ENCODE measurements at regions not wholly inside any gene's neighbourhood (a gene's known extent, or its start where the extent isn't known, plus 50 kb on each side); places are given as distances from the start of the nearest gene placed in this dataset.
"Not testable (repeated sequence)": the region's sequence is repeated elsewhere in the genome, so short reads cannot be mapped to it uniquely, and the experiment has no call there.

DNA sequence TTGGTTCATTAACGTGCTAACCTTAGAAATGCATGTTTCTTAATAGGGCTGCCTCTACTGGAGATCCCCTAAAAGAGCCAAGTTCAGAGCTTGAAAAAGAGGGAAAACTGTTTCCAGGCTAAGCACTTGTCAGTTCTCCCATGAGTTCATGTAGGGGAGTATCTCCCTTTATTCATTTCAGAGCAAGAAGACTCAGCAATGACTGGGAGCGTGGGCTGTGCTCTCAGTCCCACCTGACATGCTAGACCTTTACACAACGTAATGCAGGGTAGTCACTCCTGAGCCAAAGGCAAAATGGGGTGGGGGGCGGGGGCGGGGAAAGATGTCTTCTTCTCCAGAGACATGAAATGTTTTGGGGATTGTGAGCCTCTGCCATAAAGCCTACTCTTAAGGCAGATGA lies 420.1 kb upstream of the MCTP2 start:
- no peak for DNase-seq

DNA sequence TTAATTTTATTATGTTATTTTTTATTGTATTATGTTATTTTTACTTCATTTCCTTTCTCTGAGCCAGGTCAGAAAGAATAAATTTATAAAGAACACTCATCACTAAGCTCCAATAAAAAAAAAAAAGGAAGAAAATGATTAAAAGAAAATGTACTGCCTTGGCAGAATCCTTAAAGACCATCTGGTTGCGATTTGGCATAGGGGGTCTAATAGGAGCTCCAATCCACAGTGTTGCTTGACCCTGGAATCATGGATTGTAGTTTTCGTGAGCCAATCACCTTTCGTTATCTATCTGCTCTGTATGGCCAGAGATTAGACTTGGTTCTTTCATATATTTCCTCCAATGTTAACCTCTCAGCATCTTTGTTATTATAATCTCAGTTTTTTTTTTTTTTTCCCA lies 421.8 kb upstream of the MCTP2 start:
- no peak for DNase-seq

DNA sequence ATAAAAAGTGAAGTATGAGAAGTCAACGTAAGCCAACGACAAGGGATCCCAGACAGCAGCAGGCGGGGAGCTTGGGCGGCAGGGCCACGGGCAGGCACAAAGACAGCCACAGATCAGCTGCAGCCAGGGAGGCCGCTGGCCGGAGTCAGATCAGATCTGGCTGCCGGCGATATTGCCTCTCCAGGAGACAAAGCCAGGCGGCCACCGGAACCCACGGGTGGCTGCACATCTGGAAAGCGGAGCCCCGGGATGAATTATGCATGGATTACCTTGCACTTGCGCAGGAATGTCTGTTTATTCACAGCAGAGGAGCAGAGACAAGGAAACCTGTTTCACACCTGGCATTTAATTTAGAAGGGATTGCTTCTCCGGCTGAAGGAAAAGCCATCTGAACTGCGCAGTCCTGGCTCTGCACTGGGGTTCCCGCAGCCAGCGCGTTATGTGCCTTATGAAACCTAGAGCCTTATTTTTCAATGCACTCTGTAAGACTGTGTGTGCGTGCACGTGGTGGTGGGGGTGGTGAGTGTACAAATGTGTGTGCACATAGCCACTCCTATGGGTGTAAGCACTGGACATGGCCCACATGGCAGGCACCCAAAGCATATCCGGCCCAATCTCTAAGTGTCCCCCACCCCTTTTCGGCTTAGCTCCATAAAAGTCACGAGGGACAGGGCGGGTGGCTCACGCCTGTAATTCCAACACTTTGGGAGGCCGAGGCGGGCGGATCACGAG lies 427.8 kb upstream of the MCTP2 start:
- no peak for DNase-seq

DNA sequence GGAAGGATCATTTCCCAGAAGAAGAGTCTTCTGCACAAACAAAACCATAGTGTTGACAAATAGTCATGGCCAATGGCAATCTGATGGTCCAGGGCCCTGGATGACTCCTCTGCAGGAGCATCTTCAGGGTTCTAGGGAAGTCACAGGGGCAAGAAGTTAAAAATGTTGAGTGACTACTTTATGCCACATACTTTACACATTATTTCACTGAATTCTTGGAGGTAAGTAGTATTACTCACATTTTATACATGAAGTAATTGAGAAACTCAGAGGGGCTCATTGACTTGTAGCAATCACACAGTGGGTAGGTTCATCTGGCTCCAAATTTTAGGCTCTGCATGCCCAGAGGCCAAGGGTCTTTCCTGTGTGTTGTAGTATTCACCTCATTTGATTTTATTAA lies 430.2 kb upstream of the MCTP2 start:
- DNase-seq = peak; percentile 40

DNA sequence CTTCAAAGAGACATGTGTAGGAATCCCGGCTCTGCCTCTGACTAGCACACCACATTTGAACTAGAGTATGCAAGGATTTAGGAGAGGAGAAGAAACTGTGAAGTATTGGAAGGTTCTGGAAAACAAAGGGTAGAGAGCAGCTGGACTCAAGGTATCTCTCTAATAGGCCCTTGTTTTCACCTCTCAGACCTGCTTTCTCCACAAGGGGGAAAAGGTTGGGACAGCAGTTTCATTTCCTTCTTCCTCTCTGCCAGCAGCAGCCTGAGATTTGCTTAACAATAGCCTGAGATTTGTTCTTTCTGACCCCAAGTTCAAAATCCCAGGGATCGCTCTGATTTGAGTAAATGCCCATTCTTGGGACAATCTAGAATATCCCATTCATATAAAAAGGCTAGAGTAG lies 430.6 kb upstream of the MCTP2 start:
- DNase-seq = no peak

DNA sequence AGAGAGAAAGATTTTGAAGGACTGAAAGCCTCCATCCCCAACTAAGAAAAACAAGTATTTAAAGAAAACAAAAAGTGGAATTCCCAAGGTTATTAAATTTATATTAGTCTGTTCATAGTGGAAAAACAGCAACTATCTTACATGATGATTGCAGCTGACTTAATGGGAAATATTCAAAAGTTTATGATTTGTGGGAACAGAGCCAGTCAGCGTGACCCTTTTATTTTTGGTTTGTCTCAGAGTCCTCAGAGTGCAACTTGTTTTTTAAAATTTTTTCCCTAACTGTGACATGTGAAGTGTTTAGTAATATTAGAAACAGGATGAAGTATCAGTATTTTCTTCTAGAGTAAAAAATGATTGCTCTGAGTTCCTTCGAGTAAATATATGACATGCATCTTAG lies 441.9 kb upstream of the MCTP2 start:
- DNase-seq = no peak

DNA sequence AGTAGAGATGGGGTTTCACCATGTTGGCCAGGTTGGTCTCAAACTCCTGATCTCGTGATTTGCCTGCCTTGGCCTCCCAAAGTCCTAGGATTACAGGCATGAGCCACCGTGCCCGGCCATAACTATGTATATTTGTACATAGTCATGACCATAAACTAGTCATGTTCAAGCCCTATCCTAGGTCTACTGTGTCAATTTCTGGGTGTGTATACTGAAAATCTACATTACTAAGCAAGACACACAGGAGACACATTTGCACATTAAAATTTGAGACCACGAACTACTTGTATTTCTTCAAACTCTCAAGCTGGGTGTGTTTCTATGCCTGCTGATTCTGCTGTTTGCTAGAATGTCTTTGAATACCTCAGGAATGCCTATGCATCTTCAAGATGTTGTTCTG lies 451.3 kb upstream of the MCTP2 start:
- no peak for DNase-seq

DNA sequence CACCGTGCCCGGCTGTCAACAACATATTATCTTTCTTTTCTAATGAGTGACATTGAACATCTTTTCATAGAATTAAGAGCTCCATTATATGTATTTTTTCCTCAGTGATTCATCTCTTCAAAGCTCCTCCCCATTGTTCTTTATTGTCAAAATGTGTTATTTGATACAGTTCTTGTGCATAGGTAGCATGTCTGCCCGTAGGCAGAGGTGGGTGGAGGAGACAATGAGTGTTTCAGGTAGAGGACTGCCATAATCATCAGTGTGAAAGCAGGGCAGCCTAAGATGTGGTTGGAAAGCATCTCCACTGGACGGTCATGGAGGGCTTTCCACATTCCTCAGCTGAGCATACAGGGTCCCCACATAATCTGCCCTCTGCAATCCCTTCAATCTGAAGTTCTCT lies 452.0 kb upstream of the MCTP2 start:
- no peak for DNase-seq

DNA sequence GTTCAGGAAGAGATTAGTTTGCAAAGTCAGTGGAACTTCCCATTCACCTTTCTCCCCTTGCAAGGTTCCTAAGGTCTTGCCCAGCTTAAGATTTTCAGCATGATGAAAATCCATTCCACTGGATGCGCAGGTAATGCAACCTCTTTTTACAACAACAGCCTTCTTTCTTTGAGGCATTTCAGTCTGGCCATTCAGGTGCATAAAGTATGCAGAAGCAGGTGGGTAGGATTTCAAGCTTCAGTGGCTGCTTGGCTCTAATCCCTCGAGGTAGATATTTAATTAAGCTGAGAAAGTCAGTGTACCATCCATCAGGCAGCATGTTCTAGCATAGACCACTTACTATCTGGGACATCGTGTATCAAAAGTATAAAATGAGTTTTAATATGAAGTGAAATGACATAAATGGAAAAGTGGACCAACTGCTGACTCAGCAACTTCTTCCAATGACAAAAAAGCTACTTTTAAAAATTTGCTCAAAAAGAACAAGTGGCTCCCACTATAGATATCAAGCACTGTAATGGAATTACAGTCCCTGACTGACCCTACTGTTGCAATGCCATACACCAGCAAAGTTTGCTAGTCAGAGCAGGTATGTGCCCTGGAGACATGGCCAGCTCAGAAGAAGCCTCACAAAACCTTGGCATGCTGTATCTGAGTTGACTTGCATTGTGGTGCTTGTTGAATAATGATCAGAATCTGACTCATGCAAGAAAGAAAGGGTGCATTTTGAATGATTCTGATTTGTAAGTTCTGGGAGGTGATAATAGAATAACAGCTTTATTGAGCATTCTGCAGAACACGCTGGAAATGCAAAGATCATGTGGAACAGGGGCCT lies 459.9 kb upstream of the MCTP2 start:
- DNase-seq = no peak

DNA sequence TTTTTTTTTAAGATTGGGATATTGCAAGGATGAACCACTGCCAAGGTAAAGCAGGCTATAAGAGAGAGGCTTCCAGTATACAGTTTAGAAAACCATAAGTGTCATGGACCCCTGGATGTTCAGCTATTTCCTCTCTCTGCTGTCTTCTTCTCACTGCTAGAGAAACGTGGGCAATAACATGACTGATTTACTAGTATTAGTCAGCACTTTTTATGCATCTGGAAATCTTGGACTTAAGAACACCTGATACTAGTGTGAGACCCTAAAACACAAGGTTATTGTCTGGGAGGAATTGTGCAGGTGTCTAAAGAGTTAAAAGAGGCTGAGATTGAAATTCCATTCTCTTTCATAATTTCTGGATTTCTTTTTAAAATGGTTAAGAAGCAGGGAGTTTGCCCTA lies 460.6 kb upstream of the MCTP2 start:
- DNase-seq = no peak

DNA sequence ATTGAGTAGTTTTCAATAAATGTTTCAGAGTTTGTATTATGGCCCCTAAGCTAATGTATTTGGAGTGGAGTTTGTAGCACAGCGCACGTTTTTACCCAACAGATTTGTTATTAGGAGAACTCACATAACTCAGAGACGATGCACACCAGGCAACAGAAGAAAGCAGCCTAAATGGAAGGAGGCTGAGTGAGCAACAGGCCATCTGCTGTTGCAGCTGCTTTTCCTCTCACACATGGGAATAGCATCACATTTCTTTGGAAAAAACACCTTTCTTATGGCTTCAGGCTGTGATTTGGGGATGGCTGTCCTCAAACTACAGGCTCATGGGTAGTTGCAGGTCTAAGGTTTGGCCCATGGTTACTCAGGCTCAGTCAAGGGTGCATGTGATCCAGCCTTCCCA lies 469.3 kb upstream of the MCTP2 start:
- no peak for DNase-seq

DNA sequence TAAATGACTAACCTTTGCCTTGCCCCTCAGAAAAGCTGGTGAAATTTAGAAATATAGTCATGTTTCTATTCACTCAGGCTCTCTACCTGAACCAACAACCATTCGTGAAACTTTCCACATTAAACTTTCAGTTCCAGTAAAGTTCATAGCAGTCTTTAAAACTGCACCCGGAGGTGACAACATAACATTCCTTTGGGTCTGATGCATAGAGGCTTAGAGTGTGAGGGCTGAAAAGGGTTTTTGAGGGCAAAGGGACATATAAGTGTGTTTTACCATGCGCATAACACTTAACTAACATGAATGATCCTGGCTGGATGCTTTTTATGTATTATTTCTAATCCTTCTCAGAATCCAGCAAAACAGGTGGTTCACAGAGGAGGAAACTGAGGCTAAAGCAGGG lies 471.7 kb upstream of the MCTP2 start:
- DNase-seq = peak; percentile 44

DNA sequence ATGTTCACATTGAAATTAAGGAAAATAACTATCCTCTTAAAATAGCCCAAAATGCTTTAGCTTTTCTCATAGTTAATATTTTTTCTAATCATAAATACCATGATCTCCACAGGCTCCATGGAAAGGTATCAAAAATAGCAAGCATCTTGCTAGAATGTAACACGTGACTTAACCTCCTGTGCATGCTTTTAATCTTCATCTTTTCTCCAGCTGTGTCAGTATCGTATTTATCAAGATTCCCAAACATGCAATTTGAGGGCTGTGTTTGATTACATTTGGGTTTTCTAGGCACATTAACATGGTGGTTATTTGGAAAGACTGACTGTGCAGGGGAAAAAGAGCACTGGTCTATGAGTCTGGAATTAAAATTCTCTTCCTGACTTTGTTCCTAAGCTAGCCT lies 472.5 kb upstream of the MCTP2 start:
- DNase-seq = no peak

DNA sequence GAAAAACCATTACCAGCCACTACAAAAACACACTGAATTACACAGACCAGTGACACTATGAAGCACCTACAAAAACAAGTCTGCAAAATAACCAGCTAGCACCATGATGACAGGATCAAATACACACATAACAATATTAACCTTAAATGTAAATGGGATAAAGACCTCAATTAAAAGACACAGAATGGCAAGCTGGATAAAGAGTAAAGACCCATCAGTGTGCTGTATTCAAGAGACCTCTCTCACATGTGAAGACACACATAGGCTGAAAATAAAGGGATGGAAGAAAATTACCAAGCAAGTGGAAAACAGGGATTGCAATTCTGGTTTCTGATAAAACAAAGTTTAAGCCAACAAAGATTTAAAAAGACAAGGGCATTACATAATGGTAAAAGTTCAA lies 482.7 kb upstream of the MCTP2 start:
- no peak for DNase-seq

DNA sequence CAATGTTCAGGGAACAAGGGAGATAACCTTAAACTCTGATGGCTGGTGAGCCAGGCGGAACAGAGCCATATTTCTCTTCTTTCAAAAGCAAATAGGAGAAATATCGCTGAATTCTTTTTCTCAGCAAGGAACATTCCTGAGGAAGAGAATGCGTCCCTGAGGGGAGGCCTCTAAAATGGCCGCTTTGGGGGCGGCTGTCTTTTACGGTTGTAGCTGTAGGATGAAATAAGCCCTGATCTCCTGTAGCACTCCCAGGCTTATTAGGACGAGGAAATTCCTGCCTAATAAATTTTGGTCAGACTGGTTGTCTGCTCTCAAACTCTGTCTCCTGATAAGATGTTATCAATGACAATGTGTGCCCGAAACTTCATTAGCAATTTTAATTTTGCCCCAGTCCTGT lies 496.4 kb upstream of the MCTP2 start:
- DNase-seq = not testable (repeated sequence)

DNA sequence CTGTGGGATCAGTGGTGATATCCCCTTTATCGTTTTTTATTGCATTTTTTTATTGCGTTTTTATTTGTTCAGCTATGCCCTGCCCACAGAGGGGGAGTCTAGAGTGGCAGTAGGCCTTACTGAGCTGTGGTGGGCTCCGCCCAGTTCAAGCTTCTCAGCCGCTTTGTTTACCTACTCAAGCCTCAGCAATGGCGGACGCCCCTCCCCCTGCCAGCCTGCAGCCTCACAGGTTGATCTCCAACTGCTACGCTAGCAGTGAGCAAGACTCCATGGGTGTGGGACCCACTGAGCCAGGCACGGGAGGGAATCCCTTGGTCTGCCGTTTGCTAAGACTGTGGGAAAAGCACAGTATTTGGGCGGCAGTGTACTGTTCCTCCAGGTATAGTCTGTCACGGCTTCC lies 500.6 kb upstream of the MCTP2 start:
- DNase-seq = no peak

DNA sequence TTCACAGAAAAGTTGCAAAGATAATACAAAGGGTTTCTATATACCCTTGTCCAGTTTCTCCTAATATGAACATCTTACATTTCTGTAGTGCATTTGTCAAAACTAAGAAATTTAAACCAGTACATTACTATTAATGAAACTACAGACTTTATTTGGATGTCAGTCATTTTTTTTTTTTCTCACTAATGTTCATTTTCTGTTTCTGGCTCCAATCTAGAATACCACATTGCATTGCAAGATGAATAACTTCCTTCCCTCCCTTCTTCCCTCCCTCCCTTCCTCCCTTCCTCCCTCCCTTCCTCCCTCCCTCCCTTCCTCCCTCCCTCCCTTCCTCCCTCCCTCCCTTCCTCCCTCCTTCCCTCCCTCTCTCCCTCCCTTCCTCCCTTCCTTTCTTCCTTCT lies 509.2 kb upstream of the MCTP2 start:
- no peak for DNase-seq

DNA sequence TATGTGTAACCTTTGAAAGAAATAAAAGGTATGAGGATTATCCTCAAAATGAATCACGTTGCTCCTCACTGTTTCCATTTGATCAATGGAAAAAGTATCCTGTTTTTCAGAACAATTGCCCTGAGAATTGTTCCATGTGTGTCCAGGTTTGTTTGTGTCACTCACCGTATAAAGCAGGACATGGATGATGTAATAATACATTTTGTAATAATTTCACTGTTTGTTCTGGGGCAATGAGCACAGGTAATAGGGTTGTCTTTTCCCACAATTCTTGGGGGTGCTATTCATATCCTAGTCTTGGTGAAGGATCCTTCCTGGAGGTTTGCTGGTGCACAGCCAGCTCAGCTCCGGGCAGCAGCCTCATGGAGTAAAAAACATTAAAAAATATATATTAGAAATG lies 510.8 kb upstream of the MCTP2 start:
- DNase-seq = no peak

DNA sequence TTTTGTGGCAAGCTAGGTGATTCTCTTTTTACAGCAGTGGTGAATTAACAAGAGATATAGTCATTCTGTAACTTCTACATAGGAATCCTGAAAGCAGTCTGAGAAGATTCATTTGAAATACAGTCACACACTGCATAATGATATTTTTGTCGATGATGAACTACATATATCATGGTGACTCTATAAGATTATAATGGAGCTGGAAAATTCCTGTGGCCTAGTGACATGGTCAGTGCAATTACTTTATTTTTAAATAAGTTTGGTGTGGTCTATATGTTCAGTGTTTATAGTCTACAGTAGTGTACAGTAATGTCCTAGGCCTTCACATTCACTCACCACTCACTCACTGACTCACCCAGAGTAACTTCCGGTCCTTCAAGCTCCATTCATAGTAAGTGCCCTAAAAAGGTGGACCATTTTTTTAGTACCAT lies 511.4 kb upstream of the MCTP2 start:
- DNase-seq = peak; percentile 97

DNA sequence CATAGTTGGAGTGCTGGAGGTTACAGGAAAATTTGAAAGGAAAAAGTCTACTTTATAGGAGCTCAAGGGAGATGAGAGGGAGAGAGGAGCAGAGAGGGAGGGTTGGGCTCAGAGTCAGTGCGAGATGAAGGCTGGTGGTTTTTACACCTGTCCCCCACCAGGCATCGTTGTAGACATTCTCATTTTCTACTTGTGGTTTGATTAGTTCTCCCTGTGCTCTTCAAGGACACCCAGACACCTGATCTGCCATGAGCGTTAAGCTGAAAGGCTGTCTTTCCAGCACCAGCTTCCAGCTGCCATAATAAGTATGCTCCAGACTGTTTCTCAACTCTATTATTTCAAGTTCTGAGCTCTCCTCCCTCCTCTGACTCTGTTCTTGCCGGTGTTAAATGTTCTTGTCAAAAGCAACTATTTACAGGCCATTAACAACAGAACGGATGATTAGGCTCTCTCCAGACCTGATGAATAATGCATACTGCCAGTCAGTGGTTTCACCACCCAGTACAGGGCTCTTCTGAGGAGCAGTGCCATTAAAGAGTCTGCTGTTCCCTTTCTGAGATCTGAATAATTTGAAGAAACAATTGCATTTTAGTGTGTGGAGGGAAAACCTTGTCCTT lies 514.6 kb upstream of the MCTP2 start:
- DNase-seq = no peak

DNA sequence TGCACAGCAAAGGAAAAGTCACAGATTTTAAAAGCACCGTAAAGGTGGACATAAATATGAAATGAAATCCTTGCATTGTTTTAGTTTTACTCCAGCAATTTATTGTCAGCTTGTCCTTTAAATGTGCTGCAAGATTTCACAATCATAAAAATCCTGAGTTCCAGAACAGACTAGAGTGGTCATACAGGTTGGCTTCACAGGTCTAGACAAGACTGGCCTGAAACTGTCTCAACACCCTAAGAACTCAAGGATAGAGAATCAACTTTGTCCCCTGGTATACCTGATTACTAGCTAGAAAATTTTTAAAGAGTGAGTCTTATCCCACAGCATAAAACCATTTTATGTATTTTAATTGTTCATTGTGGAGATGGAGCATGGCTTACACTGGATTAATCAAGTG lies 521.7 kb upstream of the MCTP2 start:
- no peak for DNase-seq

DNA sequence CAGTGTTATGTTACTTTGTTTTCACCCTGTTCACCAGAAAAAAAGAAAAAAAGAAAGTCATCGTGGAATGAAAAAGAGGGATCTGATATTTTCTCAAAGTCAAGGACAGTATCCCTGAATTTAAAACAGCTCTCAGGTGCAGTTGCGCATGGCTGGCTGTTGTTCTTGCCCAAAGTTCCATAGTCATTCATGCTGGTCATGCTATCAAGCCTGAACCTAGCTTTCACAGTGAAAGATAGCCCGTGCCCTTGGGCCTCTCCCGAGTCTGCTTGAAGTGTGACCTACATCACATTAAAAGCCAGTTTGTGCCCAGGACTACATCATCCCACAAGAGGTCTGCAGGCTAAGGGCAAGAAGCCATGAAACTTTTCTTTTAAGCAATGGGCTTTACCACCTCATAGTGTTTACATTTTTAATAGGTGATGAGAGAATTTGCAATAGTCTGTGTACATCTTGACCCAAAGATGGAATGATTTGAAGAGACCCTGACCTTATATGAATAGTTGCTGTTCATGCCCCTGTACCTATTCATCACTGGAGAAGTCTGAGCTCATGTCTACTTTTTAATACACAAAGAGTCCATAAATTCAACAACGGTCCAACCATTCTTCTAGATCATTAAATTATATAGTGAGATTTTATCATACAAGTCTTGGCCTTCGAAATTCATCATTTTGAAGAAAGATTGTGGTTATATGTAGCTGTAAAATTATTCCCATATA lies 522.5 kb upstream of the MCTP2 start:
- DNase-seq = no peak

DNA sequence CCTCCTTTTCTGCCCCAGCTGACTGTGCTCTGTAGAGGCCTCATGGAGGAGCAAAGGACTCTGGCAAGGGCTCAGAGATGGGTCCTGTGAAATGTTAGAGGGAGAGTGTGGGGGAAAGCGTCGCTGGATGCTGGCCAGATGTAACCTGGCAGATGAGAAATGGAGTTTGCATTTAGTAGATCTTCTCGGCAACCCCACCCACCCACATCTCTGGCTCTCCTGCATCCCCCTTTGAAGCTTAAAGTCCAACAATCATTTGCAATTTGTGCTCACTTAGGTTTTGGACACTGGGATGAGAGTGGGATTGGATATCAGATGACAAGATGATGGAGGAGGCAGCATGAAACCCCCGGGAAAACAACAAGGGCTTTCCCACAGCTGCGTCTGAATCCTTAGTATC lies 523.6 kb upstream of the MCTP2 start:
- DNase-seq = no peak

Data from fibroblast of upper back skin (primary cell).